GM12878 (cell line): ENCODE measurements at regions not wholly inside any gene's neighbourhood (a gene's known extent, or its start where the extent isn't known, plus 50 kb on each side); places are given as distances from the start of the nearest gene placed in this dataset.

Experiments
- BCL11A ChIP-seq: IDR thresholded peaks from 2 replicates; pipeline ENCODE4 v1.6.1; 2011; ENCODE audit warnings: low read depth, low read length
- CBX5 ChIP-seq: sonication (generic); IDR thresholded peaks from 2 replicates; pipeline ENCODE4 v1.6.1; 2016; ENCODE audit warnings: low read depth, moderate library complexity, mild to moderate bottlenecking, inconsistent platforms
- EED ChIP-seq: sonication (generic); IDR thresholded peaks from 2 replicates; pipeline ENCODE4 v1.6.1; 2016; ENCODE audit warnings: antibody characterized with exemption, low read depth
- IKZF2 ChIP-seq, 2 experiments: fragments of 450-650 bp; IDR thresholded peaks; 2 replicates each; pipeline ENCODE4 v1.6.1; 2017; ENCODE audit warnings: mild to moderate bottlenecking in 2 of 2, moderate library complexity in 2 of 2
- PKNOX1 ChIP-seq: fragments of 450-650 bp; IDR thresholded peaks from 2 replicates; pipeline ENCODE4 v1.6.1; 2016; ENCODE audit warnings: mild to moderate bottlenecking
- PML ChIP-seq: IDR thresholded peaks from 2 replicates; pipeline ENCODE4 v1.6.1; 2012; ENCODE audit warnings: low read length, inconsistent platforms
- RAD21 ChIP-seq: IDR thresholded peaks from 2 replicates; pipeline ENCODE4 v1.6.1; 2011; ENCODE audit warnings: mild to moderate bottlenecking, low read depth, low read length, moderate library complexity; ENCODE audit not compliant: insufficient read depth
- RELB ChIP-seq: fragments of 450-650 bp; IDR thresholded peaks from 2 replicates; pipeline ENCODE4 v1.6.1; 2017; ENCODE audit warnings: low read depth, mild to moderate bottlenecking, moderate library complexity
- REST ChIP-seq: IDR thresholded peaks from 2 replicates; pipeline ENCODE4 v1.6.1; 2012; ENCODE audit warnings: mild to moderate bottlenecking, low read depth, low read length
- RUNX3 ChIP-seq: IDR thresholded peaks from 2 replicates; pipeline ENCODE4 v1.6.1; 2012; ENCODE audit warnings: low read length, inconsistent platforms
- ZNF217 ChIP-seq: fragments of 450-650 bp; IDR thresholded peaks from 2 replicates; pipeline ENCODE4 v1.6.1; 2017; ENCODE audit warnings: antibody characterized with exemption, mild to moderate bottlenecking
- ZNF384 ChIP-seq: IDR thresholded peaks from 2 replicates; pipeline ENCODE4 v1.6.1; 2012; ENCODE audit warnings: low read depth, mild to moderate bottlenecking, low read length, improper control_type of control experiment, borderline replicate concordance
- ZZZ3 ChIP-seq: IDR thresholded peaks from 2 replicates; pipeline ENCODE4 v1.6.1; 2011; ENCODE audit warnings: low read depth; ENCODE audit not compliant: control insufficient read depth, insufficient read length

- TF ChIP-seq BCL11A (no peak), REST (no peak), ZZZ3 (no peak), RAD21 (peak; percentile 61), PKNOX1 (peak; percentile 63), RELB (no peak), ZNF384 (no peak), CBX5 (0 out of 2 replicates have a peak, but pooled peaks have one; percentile 48), IKZF2 (IDR thresholded peaks at IDR 0.05) (no peak), EED (0 out of 2 replicates have a peak, but pooled peaks have one; percentile 25), RUNX3 (peak; percentile 57), PML (peak; percentile 24; the same call in 1 of the 2 replicates), ZNF217 (no peak)
Observed at GRCh38 chr21:16194095-16194787, 464.5 kb downstream of the USP25 start (continued).
